Fibroblast of lung (primary cell): ENCODE measurements at regions not wholly inside any gene's neighbourhood (a gene's known extent, or its start where the extent isn't known, plus 50 kb on each side); places are given as distances from the start of the nearest gene placed in this dataset.

Experiments used
- DNase-seq, 2 donors: peaks; one replicate each; pipeline versions ENCODE4 v3.0.0 to v3.0.0-alpha.2; 2010; ENCODE audit warnings: low read depth in 2 of 2
- H2AFZ ChIP-seq: 2 replicates; pipeline ENCODE4 v1.5.1; 2012; ENCODE audit warnings: low read length, control low read depth, inconsistent platforms
- H3K27ac ChIP-seq: 2 replicates; pipeline ENCODE4 v1.5.1; 2011; ENCODE audit warnings: low read length, control low read depth; ENCODE audit not compliant: insufficient read depth
- H3K27me3 ChIP-seq: 2 replicates; pipeline ENCODE4 v1.5.1; 2011; ENCODE audit warnings: mild to moderate bottlenecking, low read length; ENCODE audit not compliant: control insufficient read depth, insufficient read depth
- H3K36me3 ChIP-seq: 2 replicates; pipeline ENCODE4 v1.5.1; 2011; ENCODE audit warnings: low read length; ENCODE audit not compliant: control insufficient read depth, insufficient read depth
- H3K4me1 ChIP-seq: 2 replicates; pipeline ENCODE4 v1.5.1; 2011; ENCODE audit warnings: low read length; ENCODE audit not compliant: control insufficient read depth, insufficient read depth; ENCODE audit errors: extremely low read depth
- H3K4me2 ChIP-seq: 2 replicates; pipeline ENCODE4 v1.5.1; 2011; ENCODE audit warnings: low read length, control low read depth; ENCODE audit not compliant: insufficient read depth; ENCODE audit errors: extremely low read depth
- H3K4me3 ChIP-seq, 4 experiments: fragments of 200-600 bp in 1 of 4; sonication (generic) in 1 of 4; replicated peaks in 1 of 4; 2 replicates each; pipeline ENCODE4 v1.5.1; 2011 to 2016; ENCODE audit warnings: low read length in 4 of 4, low read depth in 3 of 4, mild to moderate bottlenecking in 3 of 4, control low read depth in 2 of 4, inconsistent platforms in 1 of 4, mixed read lengths in 1 of 4; ENCODE audit not compliant: insufficient read depth in 1 of 4; ENCODE audit errors: control extremely low read depth in 1 of 4
- H3K79me2 ChIP-seq: 2 replicates; pipeline ENCODE4 v1.5.1; 2012; ENCODE audit warnings: mild to moderate bottlenecking, low read length, inconsistent platforms; ENCODE audit not compliant: control insufficient read depth, insufficient read depth
- H3K9ac ChIP-seq: 2 replicates; pipeline ENCODE4 v1.5.1; 2011; ENCODE audit warnings: mild to moderate bottlenecking, low read length, control low read depth; ENCODE audit not compliant: insufficient read depth
- H3K9me3 ChIP-seq: 2 replicates; pipeline ENCODE4 v1.5.1; 2012; ENCODE audit warnings: low read depth, low read length; ENCODE audit not compliant: control insufficient read depth, insufficient read depth
- H4K20me1 ChIP-seq: 2 replicates; pipeline ENCODE4 v1.5.1; 2011; ENCODE audit warnings: low read length; ENCODE audit not compliant: control insufficient read depth, insufficient read depth; ENCODE audit errors: extremely low read depth
- CTCF ChIP-seq, 2 donors: IDR thresholded peaks in 1 of 2; conservative IDR thresholded peaks in 1 of 2; 1 replicate in 1 of 2; 2 replicates in 1 of 2; pipeline ENCODE4 v1.5.1; 2011 to 2012; ENCODE audit warnings: low read length in 2 of 2, control low read depth in 1 of 2, inconsistent platforms in 1 of 2, low read depth in 1 of 2, mild to moderate bottlenecking in 1 of 2
- EZH2 ChIP-seq: IDR thresholded peaks from 2 replicates; pipeline ENCODE4 v1.5.1; 2012; ENCODE audit warnings: low read length, control low read depth, mild to moderate bottlenecking; ENCODE audit errors: missing control alignments

- Histone ChIP-seq H3K4me1 (no peaks in the 10 kb centered on the region), H3K27me3 (no peaks in the 10 kb centered on the region), H3K79me2 (no peaks in the 10 kb centered on the region), H3K9me3 (no peaks in the 10 kb centered on the region), H3K9ac (no peak overlapping the region), H3K36me3 (no peaks in the 10 kb centered on the region), H4K20me1 (no peaks in the 10 kb centered on the region), H3K4me2 (no peak overlapping the region), H3K4me3 (no peak overlapping the region), H3K27ac (no peak overlapping the region), H2AFZ (no peak overlapping the region)
- TF ChIP-seq EZH2 (no peak), CTCF (conservative IDR thresholded peaks at IDR 0.05 in 1 of 2, IDR thresholded peaks at IDR 0.05 in 1 of 2; ENCODE audit: low read depth in 1 of 2, low read length in 2 of 2) (no peak)
- peak in 1 of 2 donors; percentile 21 for DNase-seq
These were observed 84.5 kb upstream of the ETV1 start for GRCh38 chr7:14073988-14074387.

- Histone ChIP-seq H3K36me3 (no peaks in the 10 kb centered on the region), H3K27ac (no peak overlapping the region), H3K27me3 (no peaks in the 10 kb centered on the region), H4K20me1 (no peaks in the 10 kb centered on the region), H3K9ac (no peak overlapping the region), H3K4me1 (no peaks in the 10 kb centered on the region), H3K4me3 (no peak overlapping the region), H3K79me2 (no peaks in the 10 kb centered on the region), H2AFZ (no peak overlapping the region), H3K9me3 (no peaks in the 10 kb centered on the region), H3K4me2 (no peak overlapping the region)
- no peak for DNase-seq
- TF ChIP-seq CTCF (conservative IDR thresholded peaks at IDR 0.05 in 1 of 2, IDR thresholded peaks at IDR 0.05 in 1 of 2; ENCODE audit: low read depth in 1 of 2, low read length in 2 of 2) (no peak), EZH2 (no peak)
These were observed 84.1 kb upstream of the ETV1 start for GRCh38 chr7:14073543-14073942.

GRCh38 chr7:14071045-14071444 is 81.6 kb upstream of the ETV1 start:
- no peak for DNase-seq
- Histone ChIP-seq H3K27me3 (no peaks in the 10 kb centered on the region), H3K4me3 (no peak overlapping the region), H3K9me3 (no peaks in the 10 kb centered on the region), H3K4me2 (no peak overlapping the region), H2AFZ (no peak overlapping the region), H3K36me3 (no peaks in the 10 kb centered on the region), H3K9ac (no peak overlapping the region), H3K4me1 (no peaks in the 10 kb centered on the region), H4K20me1 (no peaks in the 10 kb centered on the region), H3K79me2 (no peaks in the 10 kb centered on the region), H3K27ac (no peak overlapping the region)
- TF ChIP-seq EZH2 (no peak), CTCF (conservative IDR thresholded peaks at IDR 0.05 in 1 of 2, IDR thresholded peaks at IDR 0.05 in 1 of 2; ENCODE audit: low read depth in 1 of 2, low read length in 2 of 2) (no peak)
